ENCODE measurements at regions not wholly inside any gene's neighbourhood (a gene's known extent, or its start where the extent isn't known, plus 50 kb on each side); places are given as distances from the start of the nearest gene placed in this dataset.

DNA sequence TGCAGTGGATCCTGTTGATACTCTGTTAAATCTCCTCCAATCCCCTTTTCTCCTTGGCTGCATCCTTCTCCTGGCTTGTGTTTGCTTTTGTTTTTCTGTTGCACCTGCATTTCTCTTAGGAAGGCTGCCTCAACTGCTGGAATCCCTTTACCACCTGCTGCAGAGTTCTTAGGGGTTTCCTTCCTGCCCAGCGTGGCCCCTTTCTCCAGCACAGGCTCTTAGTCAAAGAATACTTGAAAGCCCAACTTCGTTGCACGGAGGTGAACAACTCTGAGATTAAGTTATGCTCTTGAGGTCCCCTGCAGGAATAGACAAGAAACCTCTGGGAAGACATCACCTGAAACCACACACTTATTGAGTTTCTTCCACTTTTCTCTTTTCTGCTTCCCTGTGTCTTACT is 121.6 kb upstream of the GRM7 start:
- DNase-seq, result no peak
- H3K36me3 Mint-ChIP-seq (ENCODE audit: low read depth), result no peaks in the 10 kb centered on the region
- Histone ChIP-seq H3K4me1 (ENCODE audit: control insufficient read depth, insufficient read depth, low read length) (no peaks in the 10 kb centered on the region), H3K9me3 (ENCODE audit: control insufficient read depth, low read length) (no peaks in the 10 kb centered on the region), H3K27me3 (ENCODE audit: control insufficient read depth, insufficient read depth, low read length, poor library complexity, severe bottlenecking) (no peaks in the 10 kb centered on the region), H3K9ac (ENCODE audit: extremely low read depth, low read length, poor library complexity, severe bottlenecking) (no peak overlapping the region), H3K4me3 (ENCODE audit: low read length) (no peak overlapping the region), H3K27ac (ENCODE audit: low read depth, low read length) (no peak overlapping the region), H3K36me3 (ENCODE audit: control insufficient read depth, insufficient read depth, low read length) (no peaks in the 10 kb centered on the region)
- no peak overlapping the region for H3K4me3 Mint-ChIP-seq
- peaks cover 2% of the 10 kb centered on the region for H3K4me1 Mint-ChIP-seq
- WGBS, 2 experiments (ENCODE audit: insufficient coverage in 1 of 2, insufficient read length in 1 of 2), result 52 to 63% methylated on average over 3 of the region's 3 CpGs
- H3K27ac Mint-ChIP-seq, result no peak overlapping the region
- no peaks in the 10 kb centered on the region for H3K27me3 Mint-ChIP-seq (ENCODE audit: insufficient read depth)
- H3K9me3 Mint-ChIP-seq, result no peaks in the 10 kb centered on the region
- no peak for TF ChIP-seq CTCF (conservative IDR thresholded peaks at IDR 0.05)

GRCh38 chr3:6743067-6743720 is 117.7 kb upstream of the GRM7 start:
- Mint-ChIP-seq H3K36me3 (ENCODE audit: low read depth) (no peaks in the 10 kb centered on the region), H3K4me3 (no peak overlapping the region), H3K4me1 (peaks cover 2% of the 10 kb centered on the region), H3K27me3 (ENCODE audit: insufficient read depth) (no peaks in the 10 kb centered on the region), H3K27ac (no peak overlapping the region), H3K9me3 (no peaks in the 10 kb centered on the region)
- no peaks in the 10 kb centered on the region for H3K4me1 ChIP-seq (ENCODE audit: control insufficient read depth, insufficient read depth, low read length)
- H3K9ac ChIP-seq (ENCODE audit: extremely low read depth, low read length, poor library complexity, severe bottlenecking), result no peak overlapping the region
- WGBS, 2 experiments (ENCODE audit: insufficient coverage in 1 of 2, insufficient read length in 1 of 2), result 91 to 96% methylated on average over 5 to 7 of the region's 7 CpGs
- H3K27ac ChIP-seq (ENCODE audit: low read depth, low read length), result no peak overlapping the region
- H3K36me3 ChIP-seq (ENCODE audit: control insufficient read depth, insufficient read depth, low read length), result no peaks in the 10 kb centered on the region
- H3K27me3 ChIP-seq (ENCODE audit: control insufficient read depth, insufficient read depth, low read length, poor library complexity, severe bottlenecking), result no peaks in the 10 kb centered on the region
- H3K9me3 ChIP-seq (ENCODE audit: control insufficient read depth, low read length), result no peaks in the 10 kb centered on the region
- no peak overlapping the region for H3K4me3 ChIP-seq (ENCODE audit: low read length)
- TF ChIP-seq CTCF (conservative IDR thresholded peaks at IDR 0.05), result no peak
- DNase-seq, result no peak

- no peaks in the 10 kb centered on the region for H3K9me3 ChIP-seq (ENCODE audit: control insufficient read depth, low read length)
- Mint-ChIP-seq H3K27ac (no peak overlapping the region), H3K9me3 (no peaks in the 10 kb centered on the region), H3K4me3 (no peak overlapping the region), H3K4me1 (no peaks in the 10 kb centered on the region), H3K36me3 (ENCODE audit: low read depth) (no peaks in the 10 kb centered on the region), H3K27me3 (ENCODE audit: insufficient read depth) (no peaks in the 10 kb centered on the region)
- H3K27ac ChIP-seq (ENCODE audit: low read depth, low read length), result no peak overlapping the region
- no peak overlapping the region for H3K9ac ChIP-seq (ENCODE audit: extremely low read depth, low read length, poor library complexity, severe bottlenecking)
- no peak for TF ChIP-seq CTCF (conservative IDR thresholded peaks at IDR 0.05)
- no peak overlapping the region for H3K4me3 ChIP-seq (ENCODE audit: low read length)
- no peak for DNase-seq
- H3K4me1 ChIP-seq (ENCODE audit: control insufficient read depth, insufficient read depth, low read length), result no peaks in the 10 kb centered on the region
- no peaks in the 10 kb centered on the region for H3K27me3 ChIP-seq (ENCODE audit: control insufficient read depth, insufficient read depth, low read length, poor library complexity, severe bottlenecking)
- H3K36me3 ChIP-seq (ENCODE audit: control insufficient read depth, insufficient read depth, low read length), result no peaks in the 10 kb centered on the region
- 95 to 97% methylated on average over 4 to 9 of the region's 9 CpGs for WGBS, 2 experiments (ENCODE audit: insufficient coverage in 1 of 2, insufficient read length in 1 of 2)
These were observed 114.5 kb upstream of the GRM7 start for GRCh38 chr3:6746443-6746842.

All from endodermal cell (in vitro differentiated cells).